ENCODE measurements at regions not wholly inside any gene's neighbourhood (a gene's known extent, or its start where the extent isn't known, plus 50 kb on each side); places are given as distances from the start of the nearest gene placed in this dataset.

- DNase-seq (ENCODE audit: low read depth, low spot score): no peak
Observed at GRCh38 chr6:8545336-8545735, 110.0 kb upstream of the SLC35B3 start.

GRCh38 chr6:8543714-8544113 lies 108.4 kb upstream of the SLC35B3 start:
- DNase-seq (ENCODE audit: low read depth, low spot score): no peak

GRCh38 chr6:8539453-8539852 lies 104.1 kb upstream of the SLC35B3 start:
- DNase-seq (ENCODE audit: low read depth, low spot score): no peak

GRCh38 chr6:8536122-8536521 lies 100.8 kb upstream of the SLC35B3 start:
- DNase-seq (ENCODE audit: low read depth, low spot score): no peak

- DNase-seq (ENCODE audit: low read depth, low spot score): no peak
Observed at GRCh38 chr6:8535519-8535918, 100.2 kb upstream of the SLC35B3 start.

GRCh38 chr6:8530785-8531435 lies 95.6 kb upstream of the SLC35B3 start:
- DNase-seq (ENCODE audit: low read depth, low spot score): no peak

- no peak for DNase-seq (ENCODE audit: low read depth, low spot score)
Observed at GRCh38 chr6:8529250-8529649, 93.9 kb upstream of the SLC35B3 start.

- DNase-seq (ENCODE audit: low read depth, low spot score): no peak
Observed at GRCh38 chr6:8527818-8528217, 92.5 kb upstream of the SLC35B3 start.

- no peak for DNase-seq (ENCODE audit: low read depth, low spot score)
Observed at GRCh38 chr6:8526624-8527023, 91.3 kb upstream of the SLC35B3 start.

- DNase-seq (ENCODE audit: low read depth, low spot score): no peak
Observed at GRCh38 chr6:8525370-8525769, 90.0 kb upstream of the SLC35B3 start.

- no peak for DNase-seq (ENCODE audit: low read depth, low spot score)
Observed at GRCh38 chr6:8513174-8513573, 77.8 kb upstream of the SLC35B3 start.

GRCh38 chr6:8507286-8507685 lies 71.9 kb upstream of the SLC35B3 start:
- no peak for DNase-seq (ENCODE audit: low read depth, low spot score)

GRCh38 chr6:8506126-8506525 lies 70.8 kb upstream of the SLC35B3 start:
- no peak for DNase-seq (ENCODE audit: low read depth, low spot score)

- DNase-seq (ENCODE audit: low read depth, low spot score): no peak
Observed at GRCh38 chr6:8499540-8499939, 64.2 kb upstream of the SLC35B3 start.

GRCh38 chr6:8494730-8495129 lies 59.4 kb upstream of the SLC35B3 start:
- DNase-seq (ENCODE audit: low read depth, low spot score): no peak

- DNase-seq (ENCODE audit: low read depth, low spot score): no peak
Observed at GRCh38 chr6:8492536-8493133, 57.3 kb upstream of the SLC35B3 start.
